ENCODE measurements at regions not wholly inside any gene's neighbourhood (a gene's known extent, or its start where the extent isn't known, plus 50 kb on each side); places are given as distances from the start of the nearest gene placed in this dataset.

- no peak for ATAC-seq
- Histone ChIP-seq H3K9me3 (peaks cover 0 to 2% of the 10 kb centered on the region in 2 donors), H3K4me1 (peaks cover 0 to 10% of the 10 kb centered on the region in 2 donors), H3K36me3 (no peaks in the 10 kb centered on the region), H3K27ac (peak overlapping the region; percentile 63 to 81), H3K27me3 (no peaks in the 10 kb centered on the region), H3K4me3 (no peak overlapping the region)
- intact Hi-C loops (cut with DNase I): no loop called here
- TF ChIP-seq CTCF (IDR thresholded peaks at IDR 0.05): no peak
- peak in 2 of 4 donors; percentile 73 to 80 for DNase-seq
These were observed 172.1 kb downstream of the SLC16A9 start for GRCh38 chr10:59537501-59537900.

- peak overlapping the region; percentile 63 to 81 for H3K27ac ChIP-seq
- intact Hi-C loops (cut with DNase I): no loop called here
These were observed 173.3 kb downstream of the SLC16A9 start for GRCh38 chr10:59536167-59537014.

GRCh38 chr10:59524348-59524747 lies 162.0 kb upstream of the FAM13C start:
- Histone ChIP-seq H3K27me3 (no peaks in the 10 kb centered on the region), H3K9me3 (no peaks in the 10 kb centered on the region), H3K27ac (no peak overlapping the region), H3K4me3 (no peak overlapping the region), H3K36me3 (no peaks in the 10 kb centered on the region), H3K4me1 (no peaks in the 10 kb centered on the region)
- peak in 2 of 4 donors; percentile 65 to 85 for DNase-seq
- intact Hi-C loops (cut with DNase I): no loop called here
- TF ChIP-seq CTCF (IDR thresholded peaks at IDR 0.05): no peak
- ATAC-seq: peak; percentile 32

More at GRCh38 chr10:59536167-59537014, 173.3 kb downstream of the SLC16A9 start:
- Histone ChIP-seq H3K4me1 (peaks cover 0 to 10% of the 10 kb centered on the region in 2 donors), H3K4me3 (no peak overlapping the region), H3K36me3 (no peaks in the 10 kb centered on the region), H3K9me3 (peaks cover 0 to 2% of the 10 kb centered on the region in 2 donors), H3K27me3 (no peaks in the 10 kb centered on the region)
- ATAC-seq (peak; percentile 83), DNase-seq (peak in 2 of 4 donors; percentile 83 to 88)
- TF ChIP-seq CTCF (IDR thresholded peaks at IDR 0.05): no peak

- no peak for ATAC-seq
- DNase-seq: peak in 1 of 4 donors; percentile 16
- Histone ChIP-seq H3K36me3 (no peaks in the 10 kb centered on the region), H3K4me3 (no peak overlapping the region), H3K27me3 (no peaks in the 10 kb centered on the region), H3K4me1 (no peaks in the 10 kb centered on the region), H3K9me3 (no peaks in the 10 kb centered on the region), H3K27ac (no peak overlapping the region)
- TF ChIP-seq CTCF (IDR thresholded peaks at IDR 0.05): no peak
- intact Hi-C loops (cut with DNase I): no loop called here
These were observed 161.5 kb upstream of the FAM13C start for GRCh38 chr10:59523851-59524250.

- ATAC-seq (no peak), DNase-seq (no peak)
- intact Hi-C loops (cut with DNase I): no loop called here
- Histone ChIP-seq H3K9me3 (no peaks in the 10 kb centered on the region), H3K4me3 (no peak overlapping the region), H3K4me1 (no peaks in the 10 kb centered on the region), H3K36me3 (no peaks in the 10 kb centered on the region), H3K27ac (no peak overlapping the region), H3K27me3 (no peaks in the 10 kb centered on the region)
- no peak for TF ChIP-seq CTCF (IDR thresholded peaks at IDR 0.05)
These were observed 155.6 kb upstream of the FAM13C start for GRCh38 chr10:59517996-59518395.
